Chondrocyte (in vitro differentiated cells): ENCODE measurements at regions not wholly inside any gene's neighbourhood (a gene's known extent, or its start where the extent isn't known, plus 50 kb on each side); places are given as distances from the start of the nearest gene placed in this dataset.

Experiments used
- DNase-seq: peaks from one replicate; pipeline ENCODE4 v3.0.0; 2021; ENCODE audit warnings: mixed read lengths, low spot score
- H3K27ac Mint-ChIP-seq: one replicate; pipeline ENCODE4 v1.8.0; 2021; ENCODE audit warnings: mild to moderate bottlenecking, moderate library complexity, mixed read lengths; ENCODE audit not compliant: unreplicated experiment
- H3K27me3 Mint-ChIP-seq: 2 replicates; pipeline ENCODE4 v1.8.0; 2021; ENCODE audit warnings: low read depth, mixed read lengths
- H3K36me3 Mint-ChIP-seq: 2 replicates; pipeline ENCODE4 v1.8.0; 2021; ENCODE audit warnings: low read depth, mixed read lengths
- H3K4me1 Mint-ChIP-seq: 2 replicates; pipeline ENCODE4 v1.8.0; 2021; ENCODE audit warnings: low read depth, mild to moderate bottlenecking, mixed read lengths
- H3K4me3 Mint-ChIP-seq: one replicate; pipeline ENCODE4 v1.8.0; 2021; ENCODE audit warnings: mild to moderate bottlenecking, moderate library complexity, mixed read lengths; ENCODE audit not compliant: unreplicated experiment
- H3K9me3 Mint-ChIP-seq: 2 replicates; pipeline ENCODE4 v1.8.0; 2021; ENCODE audit warnings: low read depth, mixed read lengths
- TF ChIP-seq, protein P1 (sequence below): fragments of 200-600 bp; sonication (generic); IDR thresholded peaks from 2 replicates; pipeline ENCODE4 v1.5.0; 2021; ENCODE audit warnings: antibody characterized with exemption, mild to moderate bottlenecking, moderate library complexity

DNA sequence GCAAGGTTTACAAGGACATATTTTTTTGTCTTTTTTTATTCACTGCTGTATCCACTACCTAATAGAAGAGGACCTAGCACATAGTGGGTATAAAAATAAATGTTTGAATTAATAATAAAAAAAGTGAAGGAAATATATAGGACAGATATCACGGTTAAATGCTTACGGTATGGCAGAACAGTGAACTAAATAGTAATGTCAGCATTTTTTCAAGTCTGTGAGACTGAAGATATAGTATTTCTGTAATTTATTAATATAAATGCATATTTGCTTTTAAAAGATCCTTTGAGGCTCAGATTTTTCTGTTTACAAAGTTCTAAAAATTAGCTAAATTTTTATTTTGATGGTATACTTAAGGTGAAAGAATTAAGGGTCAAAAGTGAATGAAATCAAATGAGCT, 68.6 kb upstream of the CNTN5 start:
- Mint-ChIP-seq H3K27me3 (no peaks in the 10 kb centered on the region), H3K4me3 (no peak overlapping the region), H3K36me3 (no peaks in the 10 kb centered on the region), H3K4me1 (no peaks in the 10 kb centered on the region), H3K9me3 (no peaks in the 10 kb centered on the region), H3K27ac (no peak overlapping the region)
- DNase-seq, result no peak
- TF ChIP-seq, protein P1, sequence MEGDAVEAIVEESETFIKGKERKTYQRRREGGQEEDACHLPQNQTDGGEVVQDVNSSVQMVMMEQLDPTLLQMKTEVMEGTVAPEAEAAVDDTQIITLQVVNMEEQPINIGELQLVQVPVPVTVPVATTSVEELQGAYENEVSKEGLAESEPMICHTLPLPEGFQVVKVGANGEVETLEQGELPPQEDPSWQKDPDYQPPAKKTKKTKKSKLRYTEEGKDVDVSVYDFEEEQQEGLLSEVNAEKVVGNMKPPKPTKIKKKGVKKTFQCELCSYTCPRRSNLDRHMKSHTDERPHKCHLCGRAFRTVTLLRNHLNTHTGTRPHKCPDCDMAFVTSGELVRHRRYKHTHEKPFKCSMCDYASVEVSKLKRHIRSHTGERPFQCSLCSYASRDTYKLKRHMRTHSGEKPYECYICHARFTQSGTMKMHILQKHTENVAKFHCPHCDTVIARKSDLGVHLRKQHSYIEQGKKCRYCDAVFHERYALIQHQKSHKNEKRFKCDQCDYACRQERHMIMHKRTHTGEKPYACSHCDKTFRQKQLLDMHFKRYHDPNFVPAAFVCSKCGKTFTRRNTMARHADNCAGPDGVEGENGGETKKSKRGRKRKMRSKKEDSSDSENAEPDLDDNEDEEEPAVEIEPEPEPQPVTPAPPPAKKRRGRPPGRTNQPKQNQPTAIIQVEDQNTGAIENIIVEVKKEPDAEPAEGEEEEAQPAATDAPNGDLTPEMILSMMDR, result no peak

DNA sequence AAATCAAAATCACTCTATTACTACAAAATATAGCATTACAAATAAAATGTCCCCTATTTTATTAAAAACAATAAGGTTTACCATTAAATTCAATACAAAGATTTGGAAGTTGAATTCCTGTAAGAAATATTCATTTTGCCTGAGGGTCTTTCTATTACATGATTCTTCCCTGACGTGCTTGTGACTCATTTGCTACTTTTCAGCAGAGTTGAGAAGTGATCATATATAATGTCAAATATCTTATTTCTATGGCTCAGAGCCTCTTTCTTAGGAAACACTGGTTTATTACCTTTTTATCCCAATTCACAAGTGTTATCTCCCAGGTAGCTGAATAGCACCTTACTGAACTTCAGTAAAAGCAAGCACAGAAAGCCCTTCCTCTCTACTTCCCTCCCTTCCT, 65.2 kb upstream of the CNTN5 start:
- Mint-ChIP-seq H3K27me3 (no peaks in the 10 kb centered on the region), H3K9me3 (no peaks in the 10 kb centered on the region), H3K4me1 (no peaks in the 10 kb centered on the region), H3K36me3 (no peaks in the 10 kb centered on the region), H3K27ac (no peak overlapping the region), H3K4me3 (no peak overlapping the region)
- TF ChIP-seq, protein P1, result no peak
- no peak for DNase-seq

DNA sequence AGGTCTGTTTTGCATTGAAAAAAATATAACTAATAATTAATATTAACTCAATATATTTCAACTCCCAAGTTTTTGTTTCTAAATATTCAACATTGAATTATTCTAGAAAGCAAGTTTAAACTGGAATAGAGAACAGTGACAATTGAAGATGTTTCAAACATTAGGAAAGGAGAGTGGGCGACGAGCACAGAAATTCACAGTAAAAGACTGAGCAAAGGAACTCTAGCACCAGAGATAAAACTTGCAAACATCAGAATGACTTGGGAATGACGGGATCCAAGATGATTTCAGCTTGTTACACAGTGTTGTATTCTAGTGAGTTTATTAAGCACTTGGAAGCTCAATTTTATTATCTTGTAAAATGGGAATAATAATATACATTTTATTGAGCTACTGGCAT, 56.6 kb upstream of the CNTN5 start:
- H3K4me3 Mint-ChIP-seq, result no peak overlapping the region
- TF ChIP-seq, protein P1, result no peak
- no peaks in the 10 kb centered on the region for H3K27me3 Mint-ChIP-seq
- H3K9me3 Mint-ChIP-seq, result no peaks in the 10 kb centered on the region
- no peak for DNase-seq
- no peaks in the 10 kb centered on the region for H3K4me1 Mint-ChIP-seq
- H3K27ac Mint-ChIP-seq, result no peak overlapping the region
- no peaks in the 10 kb centered on the region for H3K36me3 Mint-ChIP-seq

DNA sequence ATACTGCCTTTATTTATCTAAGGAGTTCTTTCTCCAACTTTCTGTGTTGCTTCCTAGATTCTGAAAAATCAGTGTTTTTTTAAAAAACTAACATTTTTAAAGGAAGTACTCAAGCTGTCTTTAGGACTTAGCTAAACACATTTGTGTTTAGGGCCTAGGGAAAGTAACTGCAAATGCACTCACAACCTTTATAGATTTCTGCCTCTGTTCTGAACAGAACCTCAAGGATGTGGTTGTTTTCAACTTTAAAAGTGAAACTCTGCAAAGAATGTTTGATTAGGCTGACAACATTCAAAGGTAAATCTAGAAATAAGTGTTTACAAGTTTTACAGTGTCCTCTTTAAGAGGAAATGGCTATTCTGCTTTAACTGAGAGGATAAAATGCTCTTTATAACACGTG, 55.4 kb upstream of the CNTN5 start:
- Mint-ChIP-seq H3K4me1 (no peaks in the 10 kb centered on the region), H3K9me3 (no peaks in the 10 kb centered on the region), H3K27me3 (no peaks in the 10 kb centered on the region), H3K4me3 (no peak overlapping the region), H3K27ac (no peak overlapping the region), H3K36me3 (no peaks in the 10 kb centered on the region)
- no peak for DNase-seq
- TF ChIP-seq, protein P1, result no peak

DNA sequence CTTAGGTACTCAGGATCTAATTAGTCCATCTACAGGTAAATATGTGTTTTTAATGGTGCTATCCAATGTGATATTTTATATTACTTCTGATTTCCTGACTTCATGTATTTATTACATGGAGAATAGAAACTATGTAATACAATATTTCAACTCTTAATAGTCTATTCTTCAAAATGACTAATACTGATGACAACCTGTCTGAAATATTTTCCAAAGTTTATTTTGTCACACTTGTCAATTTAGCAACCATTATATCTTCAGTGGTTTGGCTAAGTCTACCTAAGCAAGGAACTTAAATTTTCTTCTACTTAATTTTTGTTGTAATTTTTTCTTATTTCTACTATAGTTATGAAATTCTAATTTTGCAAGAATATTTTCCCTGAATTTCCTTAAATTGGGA, 55.0 kb upstream of the CNTN5 start:
- Mint-ChIP-seq H3K4me1 (no peaks in the 10 kb centered on the region), H3K36me3 (no peaks in the 10 kb centered on the region), H3K4me3 (no peak overlapping the region), H3K27me3 (no peaks in the 10 kb centered on the region), H3K27ac (no peak overlapping the region), H3K9me3 (no peaks in the 10 kb centered on the region)
- no peak for DNase-seq
- TF ChIP-seq, protein P1, result no peak
